GM12875 (cell line): ENCODE measurements at regions not wholly inside any gene's neighbourhood (a gene's known extent, or its start where the extent isn't known, plus 50 kb on each side); places are given as distances from the start of the nearest gene placed in this dataset.

Experiments used
- H3K4me3 ChIP-seq: one replicate; pipeline ENCODE4 v1.5.1; 2011; ENCODE audit warnings: low read depth, low read length, control low read depth
- TF ChIP-seq, protein P1 (sequence below): IDR thresholded peaks from 2 replicates; pipeline ENCODE4 v1.5.1; 2011; ENCODE audit warnings: low read depth, mild to moderate bottlenecking, control low read depth, inconsistent platforms, low read length, moderate library complexity, borderline replicate concordance; ENCODE audit not compliant: insufficient read depth

DNA sequence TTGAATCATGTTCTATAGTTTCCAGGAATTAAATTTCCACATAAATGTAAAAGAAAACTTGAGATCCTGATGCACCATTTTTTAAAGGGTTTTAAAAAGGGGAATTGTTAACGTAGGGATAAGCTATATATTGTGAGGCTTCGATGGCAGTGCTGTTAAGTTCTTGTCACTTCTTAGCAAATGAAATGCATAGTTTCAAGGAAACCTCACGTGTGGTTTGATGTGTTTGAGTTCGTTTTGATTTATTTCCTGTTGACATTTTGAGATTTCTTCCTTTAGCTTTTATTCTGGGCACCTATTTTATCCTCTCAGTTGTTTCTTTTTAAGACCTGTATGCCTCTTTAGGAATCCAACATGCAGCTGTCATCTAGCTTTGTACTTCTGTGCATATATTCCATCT lies 301.0 kb downstream of the DOCK8 start:
- H3K4me3 ChIP-seq = no peak overlapping the region
- TF ChIP-seq, protein P1, sequence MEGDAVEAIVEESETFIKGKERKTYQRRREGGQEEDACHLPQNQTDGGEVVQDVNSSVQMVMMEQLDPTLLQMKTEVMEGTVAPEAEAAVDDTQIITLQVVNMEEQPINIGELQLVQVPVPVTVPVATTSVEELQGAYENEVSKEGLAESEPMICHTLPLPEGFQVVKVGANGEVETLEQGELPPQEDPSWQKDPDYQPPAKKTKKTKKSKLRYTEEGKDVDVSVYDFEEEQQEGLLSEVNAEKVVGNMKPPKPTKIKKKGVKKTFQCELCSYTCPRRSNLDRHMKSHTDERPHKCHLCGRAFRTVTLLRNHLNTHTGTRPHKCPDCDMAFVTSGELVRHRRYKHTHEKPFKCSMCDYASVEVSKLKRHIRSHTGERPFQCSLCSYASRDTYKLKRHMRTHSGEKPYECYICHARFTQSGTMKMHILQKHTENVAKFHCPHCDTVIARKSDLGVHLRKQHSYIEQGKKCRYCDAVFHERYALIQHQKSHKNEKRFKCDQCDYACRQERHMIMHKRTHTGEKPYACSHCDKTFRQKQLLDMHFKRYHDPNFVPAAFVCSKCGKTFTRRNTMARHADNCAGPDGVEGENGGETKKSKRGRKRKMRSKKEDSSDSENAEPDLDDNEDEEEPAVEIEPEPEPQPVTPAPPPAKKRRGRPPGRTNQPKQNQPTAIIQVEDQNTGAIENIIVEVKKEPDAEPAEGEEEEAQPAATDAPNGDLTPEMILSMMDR = no peak

DNA sequence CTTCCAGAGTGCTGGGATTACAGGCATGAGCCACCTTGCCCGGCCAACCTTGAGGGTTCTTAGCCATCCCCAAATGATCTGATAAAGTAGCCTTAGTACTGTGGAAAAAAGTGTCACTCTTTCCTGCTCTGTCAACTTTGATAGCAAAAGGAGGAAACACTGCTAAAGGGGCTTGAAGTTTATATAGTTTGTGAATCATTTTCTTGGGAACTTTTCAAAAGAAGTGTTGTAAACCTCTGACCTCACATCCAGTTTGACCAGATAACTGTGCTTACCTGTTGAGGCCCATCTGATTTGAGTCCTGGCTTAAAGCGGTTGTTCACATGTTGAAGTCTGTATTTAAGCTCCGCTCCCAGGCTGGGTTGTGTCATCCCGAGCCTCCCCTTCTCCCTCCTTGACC lies 303.3 kb downstream of the DOCK8 start:
- TF ChIP-seq, protein P1 = no peak
- no peak overlapping the region for H3K4me3 ChIP-seq

DNA sequence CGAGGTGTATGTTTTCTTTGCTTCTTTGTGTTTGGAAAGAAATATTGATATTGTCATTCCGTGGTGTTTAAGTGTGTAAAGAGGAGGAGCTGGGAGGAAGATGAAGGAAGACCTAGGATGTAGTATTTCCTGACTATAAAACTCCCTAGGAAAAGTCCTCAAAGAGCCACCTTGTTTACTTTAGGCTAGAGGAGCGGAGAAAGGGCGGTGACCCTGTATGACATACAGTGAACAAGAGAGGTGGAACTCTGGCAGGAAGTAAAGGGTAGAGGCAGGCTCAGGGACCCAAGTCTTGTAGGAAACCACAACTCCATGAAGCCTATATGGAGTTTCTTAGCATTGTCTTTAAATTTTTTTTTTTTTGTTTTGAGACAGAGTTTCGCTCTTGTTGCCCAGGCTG lies 303.9 kb downstream of the DOCK8 start:
- TF ChIP-seq, protein P1 = no peak
- H3K4me3 ChIP-seq = no peak overlapping the region

DNA sequence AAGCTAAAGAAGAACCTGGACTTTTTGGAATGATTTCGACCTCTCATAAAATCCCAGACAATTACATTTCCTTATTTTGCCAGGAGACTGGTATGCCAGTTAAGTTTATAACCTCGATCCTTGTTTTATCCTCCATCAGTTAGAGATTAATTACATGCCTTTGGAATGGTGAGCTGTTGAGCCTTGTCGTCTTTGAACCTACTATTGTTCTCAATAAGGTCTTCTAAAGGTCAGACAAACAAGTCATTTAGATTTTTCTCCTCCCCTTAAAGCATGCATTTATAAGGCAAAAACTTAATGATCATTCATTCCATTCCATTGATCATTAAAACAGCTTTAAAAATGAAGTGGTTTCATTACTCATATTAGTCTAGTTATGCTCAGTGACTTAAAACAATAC lies 304.9 kb downstream of the DOCK8 start:
- TF ChIP-seq, protein P1 = no peak
- H3K4me3 ChIP-seq = no peak overlapping the region

DNA sequence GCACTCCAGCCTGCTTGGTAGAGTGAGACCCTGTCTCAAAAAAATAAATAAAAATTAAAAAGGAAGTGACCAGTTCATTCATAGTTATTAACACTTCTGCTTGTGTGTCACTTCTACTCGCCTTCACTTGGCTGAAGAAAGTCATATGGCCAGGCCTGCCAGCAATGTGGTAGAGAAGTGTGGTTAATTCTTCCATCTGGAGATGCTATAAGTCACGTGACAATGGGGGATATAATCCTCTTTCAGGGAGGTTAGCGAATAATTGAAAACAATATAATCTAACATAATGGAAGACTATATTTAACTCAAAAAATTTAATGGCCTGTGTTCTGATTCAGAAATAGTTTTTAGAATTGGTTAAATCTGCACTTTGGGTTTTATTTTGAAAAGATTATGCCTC lies 305.6 kb downstream of the DOCK8 start:
- H3K4me3 ChIP-seq = no peak overlapping the region
- TF ChIP-seq, protein P1 = no peak

DNA sequence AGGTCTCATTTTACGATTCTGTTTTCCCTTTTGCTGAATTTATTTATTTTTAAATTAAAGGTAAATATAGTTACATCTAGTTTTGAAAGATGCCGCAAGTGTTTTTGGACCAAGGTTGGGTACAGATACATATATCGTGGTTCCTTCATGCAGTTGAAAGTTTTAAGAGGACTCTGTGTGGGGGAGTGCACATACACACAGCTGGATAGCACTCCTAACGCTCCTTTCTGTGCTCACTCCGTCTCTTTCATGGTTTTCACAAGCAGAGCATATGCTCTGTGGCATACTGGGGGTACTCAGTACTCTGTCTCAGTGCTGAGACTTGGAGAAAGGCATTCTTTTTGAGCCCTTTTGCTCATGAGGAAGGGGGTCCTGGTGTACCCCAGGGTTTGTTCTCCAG lies 307.5 kb downstream of the DOCK8 start:
- TF ChIP-seq, protein P1 = no peak
- no peak overlapping the region for H3K4me3 ChIP-seq

DNA sequence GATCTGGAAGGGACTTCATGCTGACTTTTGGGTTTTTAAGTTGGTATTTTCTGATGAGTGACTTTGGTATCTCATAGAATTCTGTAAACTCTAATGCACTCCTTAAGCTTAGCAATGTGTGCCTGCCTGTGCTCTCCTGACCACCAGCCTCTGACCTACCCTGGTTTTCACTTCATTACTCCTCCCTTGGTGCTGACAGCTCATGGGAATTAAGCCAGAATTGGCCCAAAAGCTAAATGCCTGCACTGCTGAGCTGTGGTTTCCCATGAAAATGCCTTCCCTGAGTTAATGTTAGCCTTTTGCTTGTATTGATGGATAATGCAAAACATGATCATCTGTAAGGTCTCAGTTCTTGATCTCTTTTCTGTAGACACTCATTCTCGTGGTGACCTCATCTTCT lies 308.0 kb downstream of the DOCK8 start:
- TF ChIP-seq, protein P1 = no peak
- H3K4me3 ChIP-seq = no peak overlapping the region
